Heart left ventricle (tissue), 16 donors: ENCODE measurements at regions not wholly inside any gene's neighbourhood (a gene's known extent, or its start where the extent isn't known, plus 50 kb on each side); places are given as distances from the start of the nearest gene placed in this dataset.
A peak's percentile ranks its signal among the peaks of the same experiment; 100 is the strongest.

ENCODE experiments used
- ATAC-seq, 4 donors: fragments of 200-7000 bp; cut with Tn5 transposase; one replicate each; pipeline ENCODE4 v1.9.1; 2020 to 2022; ENCODE audit warnings: moderate library complexity in 4 of 4, mild to moderate bottlenecking in 3 of 4, moderate number of reproducible peaks in 1 of 4
- DNase-seq, 5 donors: peaks; one replicate each; pipeline ENCODE4 v3.0.0-alpha.2; 2020
- H3K27ac ChIP-seq, 12 donors: fragments of 200-600 bp; sonication (generic) in 4 of 12; one replicate each; pipeline versions ENCODE4 v1.5.0 to v1.8.0; 2016 to 2022; ENCODE audit warnings: mild to moderate bottlenecking in 2 of 12
- H3K27me3 ChIP-seq, 9 donors: fragments of 200-600 bp; sonication (generic) in 2 of 9; one replicate each; pipeline versions ENCODE4 v1.5.1 to v1.8.0; 2016 to 2022; ENCODE audit warnings: mild to moderate bottlenecking in 3 of 9
- H3K36me3 ChIP-seq, 9 donors: fragments of 200-600 bp; sonication (generic) in 2 of 9; one replicate each; pipeline versions ENCODE4 v1.5.0 to v1.8.0; 2018 to 2022; ENCODE audit warnings: mild to moderate bottlenecking in 2 of 9
- H3K4me1 ChIP-seq, 12 donors: fragments of 200-600 bp; sonication (generic) in 4 of 12; one replicate each; pipeline versions ENCODE4 v1.5.0 to v1.8.0; 2016 to 2022; ENCODE audit warnings: mild to moderate bottlenecking in 3 of 12
- H3K4me3 ChIP-seq, 12 donors: fragments of 200-600 bp; sonication (generic) in 4 of 12; one replicate each; pipeline versions ENCODE4 v1.5.0 to v1.8.0; 2017 to 2022; ENCODE audit warnings: mild to moderate bottlenecking in 9 of 12, moderate library complexity in 4 of 12
- H3K9me3 ChIP-seq, 12 donors: fragments of 200-600 bp; sonication (generic) in 4 of 12; one replicate each; pipeline versions ENCODE4 v1.5.0 to v1.8.0; 2016 to 2022; ENCODE audit warnings: mild to moderate bottlenecking in 1 of 12
- POLR2A ChIP-seq, 2 donors: fragments of 450-650 bp; IDR thresholded peaks; one replicate each; pipeline ENCODE4 v1.6.1; 2017; ENCODE audit warnings: antibody characterized with exemption in 2 of 2, mild to moderate bottlenecking in 2 of 2, moderate library complexity in 2 of 2
- WGBS, 4 donors: extraction: QIAGEN DNeasy Blood & Tissue Kit in 2 of 4; methylation state at CpG; one replicate each; pipeline versions ENCODE4 v1.1.5 to v1.1.7; 2013 to 2018; 5-methylcytosine and 5-hydroxymethylcytosine counted together
- intact Hi-C, 10 donors: fragments of 100-400 bp; cut with DNase I; formaldehyde crosslinking; loops; one replicate each; pipeline versions ENCODE4 v1.11.1 to v1.14.2; 2022
- TF ChIP-seq, protein P1 (sequence below), 12 donors: fragments of 200-600 bp; sonication (generic) in 4 of 12; IDR thresholded peaks; one replicate each; pipeline versions ENCODE4 v1.5.0 to v1.8.0; 2018 to 2022; ENCODE audit warnings: antibody characterized with exemption in 12 of 12, mild to moderate bottlenecking in 5 of 12
- donor health status: ischemic (EF 13 %, LVEDD 7.1; RV severe dilation, severe dysfunction).
- donor health status: healthy with polysubstance abuse.
- donor health status: DM: no; HTN: yes; CAD: no.
- donor health status: DM: no; HTN: no; CAD: no.
- donor health status: ischemic (EF 25% LVEDD 6.9; RV normal size, moderate dysfunction).
- donor health status: ischemic (EF 25% LVEDD 5.7; RV mildly dilated, moderate dysfunction).
- donor health status: healthy.
- donor health status: DM: yes; HTN: yes; CAD: no.
- donor health status: ischemic (EF 35%, LVEDD 5.7; RV mildly dilated, moderate dysfunction).
- donor health status: nonischemic (EF 11% LVEDD 7.7; RV severe dilation, severe dysfunction).
- donor health status: DM: yes; HTN: yes; CAD: no.
- donor health status: PGD.
- donor health status: ischemic (EF 29% LVEDD 5.4; RV normal size, mild dysfunction).
- donor health status: nonischemic (EF 23%, LVEDD 6.1; RV moderate dilation, normal function).

DNA sequence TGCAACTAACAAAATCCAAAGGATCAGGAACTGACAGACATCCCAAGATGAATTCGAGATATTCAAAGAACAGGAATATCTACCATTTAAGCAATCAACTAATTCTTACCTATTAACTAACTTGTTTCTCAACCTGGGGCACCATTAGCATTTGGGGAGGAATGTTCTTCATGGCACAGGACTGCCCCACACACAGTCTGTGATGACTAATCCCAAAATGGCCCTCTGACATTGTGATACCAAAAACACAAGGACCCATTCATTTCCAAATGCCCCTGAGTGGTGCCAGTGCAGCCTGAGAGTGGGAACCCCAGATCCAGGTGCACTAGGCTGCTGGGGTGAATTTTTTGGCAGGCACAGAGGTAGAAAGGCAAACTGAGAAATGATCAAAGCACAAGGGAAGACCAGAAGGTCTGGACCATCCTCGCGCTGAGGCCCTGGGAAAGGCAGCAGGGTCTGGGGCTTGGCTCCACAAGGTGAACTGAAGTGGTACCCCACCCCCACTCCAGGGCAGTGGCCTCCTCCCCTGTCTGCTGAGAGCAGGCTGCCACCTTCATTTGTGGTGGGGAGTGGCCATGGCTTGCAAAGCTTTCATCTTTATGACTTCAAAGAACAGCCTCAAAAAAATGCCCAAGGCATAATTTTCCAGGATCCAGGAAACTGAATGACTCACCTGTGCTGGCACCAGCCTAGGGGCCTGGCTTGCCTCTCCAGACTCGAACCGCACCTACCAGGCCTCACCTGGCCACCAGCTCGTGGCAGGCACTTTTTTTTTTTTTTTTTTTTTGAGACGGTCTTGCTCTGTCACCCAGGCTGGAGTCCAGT is 122.4 kb downstream of the BCOR start:
- no peaks in the 10 kb centered on the region for H3K36me3 ChIP-seq
- H3K4me3 ChIP-seq, result no peak overlapping the region
- H3K4me1 ChIP-seq, result peaks cover 0 to 4% (median 0%) of the 10 kb centered on the region in 12 donors
- peaks cover 0 to 2% (median 0%) of the 10 kb centered on the region in 9 donors for H3K27me3 ChIP-seq
- TF ChIP-seq POLR2A (IDR thresholded peaks at IDR 0.05), result no peak
- TF ChIP-seq, protein P1, sequence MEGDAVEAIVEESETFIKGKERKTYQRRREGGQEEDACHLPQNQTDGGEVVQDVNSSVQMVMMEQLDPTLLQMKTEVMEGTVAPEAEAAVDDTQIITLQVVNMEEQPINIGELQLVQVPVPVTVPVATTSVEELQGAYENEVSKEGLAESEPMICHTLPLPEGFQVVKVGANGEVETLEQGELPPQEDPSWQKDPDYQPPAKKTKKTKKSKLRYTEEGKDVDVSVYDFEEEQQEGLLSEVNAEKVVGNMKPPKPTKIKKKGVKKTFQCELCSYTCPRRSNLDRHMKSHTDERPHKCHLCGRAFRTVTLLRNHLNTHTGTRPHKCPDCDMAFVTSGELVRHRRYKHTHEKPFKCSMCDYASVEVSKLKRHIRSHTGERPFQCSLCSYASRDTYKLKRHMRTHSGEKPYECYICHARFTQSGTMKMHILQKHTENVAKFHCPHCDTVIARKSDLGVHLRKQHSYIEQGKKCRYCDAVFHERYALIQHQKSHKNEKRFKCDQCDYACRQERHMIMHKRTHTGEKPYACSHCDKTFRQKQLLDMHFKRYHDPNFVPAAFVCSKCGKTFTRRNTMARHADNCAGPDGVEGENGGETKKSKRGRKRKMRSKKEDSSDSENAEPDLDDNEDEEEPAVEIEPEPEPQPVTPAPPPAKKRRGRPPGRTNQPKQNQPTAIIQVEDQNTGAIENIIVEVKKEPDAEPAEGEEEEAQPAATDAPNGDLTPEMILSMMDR (IDR thresholded peaks at IDR 0.05), result no peak
- no peak overlapping the region for H3K27ac ChIP-seq
- DNase-seq (no peak), ATAC-seq (no peak)
- WGBS, 4 donors, result 74 to 92% (median 84%) methylated on average over 7 of the region's 7 CpGs
- intact Hi-C loops, result no loop called here
- H3K9me3 ChIP-seq, result peaks cover 0 to 10% (median 0%) of the 10 kb centered on the region in 12 donors

DNA sequence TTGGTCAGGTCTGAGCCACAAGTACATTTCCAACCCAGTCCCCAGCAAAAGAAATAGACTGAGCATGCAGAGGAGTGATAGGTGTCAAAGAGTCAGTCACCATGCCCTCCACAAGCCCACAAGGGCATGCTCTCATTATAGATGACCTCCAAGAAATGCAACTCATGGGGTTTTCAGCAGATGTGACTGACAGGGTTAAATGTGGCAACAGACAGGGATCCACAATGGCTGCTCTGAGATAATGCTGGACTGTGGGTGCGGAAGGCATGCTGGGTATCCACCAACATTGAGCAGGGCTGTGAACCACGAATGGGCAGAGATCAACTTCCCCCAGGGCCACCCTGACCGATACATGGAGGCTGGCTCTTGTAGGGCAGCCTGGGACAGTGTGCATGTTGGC is 115.8 kb downstream of the BCOR start:
- TF ChIP-seq POLR2A (IDR thresholded peaks at IDR 0.05), result no peak
- TF ChIP-seq, protein P1 (IDR thresholded peaks at IDR 0.05), result no peak

DNA sequence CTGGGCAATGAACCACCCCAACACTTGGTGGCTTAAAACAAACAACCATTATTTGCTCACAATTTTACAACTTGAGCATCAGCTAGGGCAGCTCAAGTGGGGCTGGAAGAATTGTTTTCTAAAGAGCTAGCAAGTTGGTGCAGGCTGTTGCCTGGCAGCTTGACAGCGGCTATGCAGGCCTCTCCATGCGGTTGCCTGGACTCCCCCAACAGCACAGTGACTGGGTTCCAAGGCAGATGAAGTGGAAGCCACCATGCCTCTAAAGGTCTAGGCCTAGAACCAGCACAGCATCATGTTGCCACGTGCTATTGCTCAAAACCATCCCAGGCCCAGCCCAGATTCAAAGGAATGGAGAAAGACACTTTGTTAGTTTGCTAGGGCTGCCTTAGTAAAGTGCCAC is 114.8 kb downstream of the BCOR start:
- no peak for DNase-seq
- TF ChIP-seq, protein P1 (IDR thresholded peaks at IDR 0.05), result no peak
- no peak for TF ChIP-seq POLR2A (IDR thresholded peaks at IDR 0.05)

More for the DNA sequence above, 115.8 kb downstream of the BCOR start:
- Histone ChIP-seq H3K9me3 (no peaks in the 10 kb centered on the region), H3K27ac (no peak overlapping the region), H3K27me3 (peaks cover 0 to 8% (median 0%) of the 10 kb centered on the region in 9 donors), H3K36me3 (no peaks in the 10 kb centered on the region), H3K4me3 (no peak overlapping the region), H3K4me1 (peaks cover 0 to 4% (median 0%) of the 10 kb centered on the region in 12 donors)
- intact Hi-C loops, result no loop called here
- ATAC-seq (peak in 1 of 4 donors; percentile 22), DNase-seq (no peak)
- WGBS, 4 donors, result 77 to 100% (median 88%) methylated on average over 2 to 3 of the region's 3 CpGs

DNA sequence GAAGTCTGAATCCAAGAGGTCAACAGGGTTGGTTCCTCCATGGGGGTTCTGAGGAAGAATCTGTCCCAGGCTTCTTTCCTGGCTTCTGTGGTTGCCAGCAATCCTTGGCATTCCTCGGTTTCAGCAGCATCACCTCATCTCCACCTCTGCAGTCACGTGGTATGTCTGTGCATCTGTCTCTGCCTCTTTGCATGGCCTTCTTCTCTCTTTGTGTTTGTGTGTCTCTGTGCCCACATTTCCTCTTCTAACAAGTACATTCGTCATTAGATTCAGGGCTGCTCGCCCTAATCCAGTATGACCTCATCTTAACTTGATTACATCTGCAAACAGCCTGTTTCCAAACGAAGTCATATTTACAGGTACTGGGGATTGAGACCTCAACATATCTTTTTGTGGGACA is 114.0 kb downstream of the BCOR start:
- 58 to 72% (median 67%) methylated on average over 5 of the region's 5 CpGs for WGBS, 4 donors
- H3K4me1 ChIP-seq, result peaks cover 0 to 4% (median 0%) of the 10 kb centered on the region in 12 donors

More for the DNA sequence above, 114.8 kb downstream of the BCOR start:
- intact Hi-C loops, result no loop called here
- Histone ChIP-seq H3K4me1 (peaks cover 0 to 4% (median 0%) of the 10 kb centered on the region in 12 donors), H3K4me3 (no peak overlapping the region), H3K9me3 (no peaks in the 10 kb centered on the region), H3K27me3 (peaks cover 0 to 8% (median 0%) of the 10 kb centered on the region in 9 donors), H3K27ac (no peak overlapping the region), H3K36me3 (no peaks in the 10 kb centered on the region)
- ATAC-seq, result no peak
- WGBS, 4 donors, result 68 to 99% (median 86%) methylated on average over 3 of the region's 3 CpGs

More for the DNA sequence above, 114.0 kb downstream of the BCOR start:
- DNase-seq (no peak), ATAC-seq (peak in 3 of 4 donors; percentile 16 to 26 (median 21))
- no peak for TF ChIP-seq POLR2A (IDR thresholded peaks at IDR 0.05)
- TF ChIP-seq, protein P1 (IDR thresholded peaks at IDR 0.05), result no peak
- Histone ChIP-seq H3K27me3 (peaks cover 0 to 9% (median 0%) of the 10 kb centered on the region in 9 donors), H3K36me3 (no peaks in the 10 kb centered on the region), H3K27ac (no peak overlapping the region), H3K9me3 (no peaks in the 10 kb centered on the region), H3K4me3 (no peak overlapping the region)
- intact Hi-C loops, result no loop called here
